ENCODE measurements at regions not wholly inside any gene's neighbourhood (a gene's known extent, or its start where the extent isn't known, plus 50 kb on each side); places are given as distances from the start of the nearest gene placed in this dataset.

GRCh38 chr3:168645180-168645579 is 549.5 kb upstream of the GOLIM4 start:
- no peak for DNase-seq

DNA sequence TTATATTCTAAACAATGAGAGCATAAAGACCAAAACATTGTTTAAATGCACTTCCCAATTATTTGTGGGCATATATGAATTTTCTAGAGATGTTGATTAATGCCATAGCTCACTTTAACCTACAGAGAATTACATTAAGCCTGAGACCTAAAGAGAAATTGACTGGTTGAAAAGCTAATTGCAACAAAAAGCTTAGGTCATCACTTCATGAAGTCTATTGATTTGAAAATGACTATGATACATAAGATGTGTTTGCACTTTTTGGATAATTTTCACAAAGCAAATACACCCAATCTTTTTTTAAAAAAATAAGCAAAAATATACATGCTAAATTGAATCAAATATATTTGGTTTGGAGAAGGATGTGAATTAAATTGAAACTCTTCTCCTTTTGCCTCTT is 532.8 kb upstream of the GOLIM4 start:
- DNase-seq, result no peak

DNA sequence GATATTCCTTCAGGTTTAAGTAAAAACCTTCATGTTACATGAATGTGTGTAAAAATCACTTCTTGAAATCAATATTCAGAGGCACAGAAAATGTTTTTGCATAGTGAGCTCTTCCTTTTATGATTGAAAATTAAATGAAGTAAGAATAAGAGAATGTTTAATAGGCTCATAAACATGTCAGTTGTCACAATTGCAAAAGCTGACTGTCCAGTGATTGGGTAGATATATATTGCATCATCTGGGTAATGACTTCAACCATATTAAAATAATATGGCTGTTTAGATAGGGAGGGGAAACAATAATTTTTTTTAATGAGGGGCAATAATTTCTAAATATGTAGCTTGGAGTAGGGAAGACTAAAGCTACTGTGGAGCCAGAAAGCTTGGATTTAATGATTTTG is 529.8 kb upstream of the GOLIM4 start:
- no peak for DNase-seq

- no peak for DNase-seq
These were observed 529.2 kb upstream of the GOLIM4 start for GRCh38 chr3:168624892-168625448.

GRCh38 chr3:168624195-168624594 is 528.5 kb upstream of the GOLIM4 start:
- no peak for DNase-seq

DNA sequence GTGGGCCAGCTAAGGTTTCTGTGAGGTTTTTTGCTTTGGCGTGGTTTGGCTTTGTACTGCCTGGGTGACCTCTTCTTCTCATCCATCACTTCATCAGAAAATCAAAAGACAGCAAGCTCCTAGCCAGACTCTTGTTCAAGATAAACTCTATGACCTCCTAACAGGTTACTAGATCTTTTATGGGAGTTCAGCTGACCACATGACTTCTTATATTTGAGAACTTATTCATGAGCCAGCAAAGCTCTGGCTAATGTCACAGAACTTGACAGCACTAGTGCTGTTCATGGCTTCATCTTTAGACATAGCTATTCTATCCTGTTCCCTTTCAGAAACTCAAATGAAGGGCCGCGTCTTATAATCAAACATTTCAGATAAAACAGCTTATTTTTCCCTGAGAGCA is 527.1 kb upstream of the GOLIM4 start:
- no peak for DNase-seq

- DNase-seq, result peak; percentile 11
These were observed 525.1 kb upstream of the GOLIM4 start for GRCh38 chr3:168620854-168621253.

GRCh38 chr3:168618827-168619470 is 523.2 kb upstream of the GOLIM4 start:
- DNase-seq, result no peak

DNA sequence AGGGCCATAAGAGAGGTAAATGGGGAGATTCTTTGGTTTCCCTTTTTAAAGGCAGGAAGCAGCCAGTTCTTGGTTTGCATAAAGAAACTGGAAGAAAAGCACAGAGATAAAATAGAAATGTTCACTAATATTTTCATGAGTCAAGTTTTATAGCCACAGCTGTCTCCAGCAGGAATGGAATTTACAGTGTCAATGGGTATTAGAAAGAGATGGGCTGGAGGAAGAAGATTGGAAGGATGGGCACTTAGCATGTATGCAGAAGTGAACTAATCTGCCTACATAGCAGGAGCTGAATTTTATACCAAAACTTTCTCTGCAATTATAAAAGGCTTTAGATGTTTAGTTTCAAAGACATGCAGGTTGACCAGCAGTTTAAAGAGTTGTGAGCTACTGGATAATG is 521.9 kb upstream of the GOLIM4 start:
- no peak for DNase-seq

DNA sequence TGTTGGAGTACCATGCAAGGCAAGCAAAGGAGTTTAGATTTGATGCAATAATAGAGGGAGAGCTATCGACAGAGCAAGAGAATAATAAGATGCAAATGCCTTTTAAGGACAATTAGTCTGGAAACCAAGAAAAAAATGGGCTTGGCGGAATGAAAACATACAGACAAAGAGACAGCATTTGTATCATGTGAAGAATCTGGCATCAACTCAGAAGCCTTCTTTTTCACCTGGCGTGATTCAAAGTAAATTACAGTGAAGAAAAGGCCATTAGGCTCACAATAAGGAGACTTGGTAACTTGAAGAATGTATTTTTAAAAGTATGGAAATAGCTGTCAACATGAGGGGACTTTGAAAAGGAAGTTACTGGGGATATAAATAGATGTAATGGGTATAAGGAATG is 521.2 kb upstream of the GOLIM4 start:
- DNase-seq, result no peak

GRCh38 chr3:168615493-168616020 is 519.8 kb upstream of the GOLIM4 start:
- no peak for DNase-seq

GRCh38 chr3:168613151-168613550 is 517.4 kb upstream of the GOLIM4 start:
- no peak for DNase-seq

DNA sequence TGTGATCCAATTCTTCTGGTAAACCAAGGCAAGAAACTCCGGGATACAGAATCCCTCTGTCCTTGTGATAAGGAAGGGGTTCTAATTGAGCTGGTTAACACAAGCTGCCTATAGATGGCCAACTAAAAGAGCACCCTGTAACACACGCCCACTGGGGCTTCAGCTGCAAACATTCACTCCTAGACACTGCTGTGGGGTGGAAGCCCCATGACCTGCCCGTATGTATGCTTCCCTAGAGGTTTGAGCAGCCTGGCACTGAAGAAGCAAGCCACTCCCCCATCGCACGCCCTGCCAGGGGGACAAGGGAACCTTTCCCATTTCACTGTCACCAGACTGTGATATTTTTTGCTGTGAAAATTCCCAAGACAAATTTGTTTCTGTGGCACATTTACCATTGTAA is 516.9 kb upstream of the GOLIM4 start:
- DNase-seq, result no peak

DNA sequence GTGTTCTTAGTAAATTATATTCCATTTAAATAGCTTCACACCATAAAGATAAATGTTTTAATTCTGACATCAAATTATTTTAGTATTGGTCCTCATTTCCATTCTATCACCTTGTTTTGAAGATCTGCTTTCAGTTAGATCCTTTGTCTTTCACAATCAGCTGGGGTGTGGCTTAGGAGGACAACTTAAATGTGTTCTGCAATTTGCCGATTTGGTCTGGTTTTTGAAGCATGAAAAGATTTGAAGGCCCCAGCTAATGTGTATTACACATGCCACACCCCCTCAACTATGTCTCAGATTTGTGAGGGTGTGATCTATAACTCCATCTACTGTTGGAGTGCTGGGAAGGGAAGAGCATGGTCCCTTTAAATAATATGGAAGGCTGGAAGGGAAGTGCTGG is 516.1 kb upstream of the GOLIM4 start:
- no peak for DNase-seq

GRCh38 chr3:168608926-168609325 is 513.2 kb upstream of the GOLIM4 start:
- DNase-seq, result no peak

- peak; percentile 20 for DNase-seq
These were observed 509.0 kb upstream of the GOLIM4 start for GRCh38 chr3:168604767-168605166.

GRCh38 chr3:168598250-168598649 is 502.5 kb upstream of the GOLIM4 start:
- DNase-seq, result no peak

- DNase-seq, result no peak
These were observed 500.6 kb upstream of the GOLIM4 start for GRCh38 chr3:168596175-168596823.

DNA sequence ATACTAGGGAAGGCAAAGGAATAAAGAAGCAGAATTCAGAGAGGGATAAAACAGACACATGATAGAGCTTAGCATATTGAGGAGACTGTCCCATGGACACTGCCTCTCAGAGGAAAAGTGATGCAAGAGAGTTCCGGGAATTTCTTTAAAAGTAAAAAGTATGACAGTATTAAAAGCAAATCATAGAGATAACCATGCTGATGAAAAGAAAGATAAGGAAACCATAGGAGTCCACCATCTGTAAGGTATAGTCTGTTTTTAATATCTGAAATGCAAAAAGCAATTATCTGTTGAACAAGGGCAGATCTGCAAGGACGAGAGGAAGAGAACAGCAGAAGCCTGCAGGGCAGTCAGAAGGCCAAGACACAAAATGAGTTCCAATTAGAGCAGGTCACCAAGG is 495.9 kb upstream of the GOLIM4 start:
- DNase-seq, result no peak

DNA sequence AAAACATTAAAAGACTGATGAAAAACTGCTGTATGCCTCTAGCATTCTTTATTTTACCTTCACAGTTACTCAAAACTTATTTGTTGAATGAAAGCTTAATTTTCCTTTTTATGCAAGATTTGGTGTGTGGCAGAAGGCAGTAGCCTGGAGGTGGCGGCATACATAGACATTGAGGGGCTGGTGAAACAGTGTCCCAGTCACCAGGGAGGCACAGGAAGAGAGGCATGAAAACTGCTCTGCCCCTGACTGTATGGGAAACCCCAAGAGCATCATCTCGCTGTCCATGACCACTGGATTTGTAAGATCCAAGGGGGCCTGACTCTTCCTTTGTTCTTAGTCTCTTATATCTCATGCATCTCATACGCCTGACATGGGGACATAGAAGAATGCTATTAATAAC is 493.7 kb upstream of the GOLIM4 start:
- DNase-seq, result no peak

DNA sequence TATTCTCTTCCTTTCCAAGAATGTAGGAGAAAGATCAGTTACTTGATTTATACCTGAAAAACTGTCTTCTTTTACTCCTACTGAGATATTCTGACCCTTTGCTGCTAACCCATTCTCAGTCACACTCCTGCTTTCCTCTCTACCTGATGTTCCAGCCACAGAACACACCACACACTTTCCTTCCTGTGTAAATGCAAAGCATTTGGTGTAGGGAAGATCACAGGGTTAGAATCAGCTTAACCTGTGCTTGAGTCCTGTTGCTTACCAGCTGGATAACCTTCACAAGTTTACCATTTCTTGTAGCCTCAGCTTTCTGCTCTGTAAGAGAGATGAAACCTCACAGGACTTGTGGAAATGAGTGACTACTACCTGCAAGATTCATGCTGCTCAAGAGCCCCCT is 489.8 kb upstream of the GOLIM4 start:
- DNase-seq, result no peak

GRCh38 chr3:168583977-168584376 is 488.3 kb upstream of the GOLIM4 start:
- no peak for DNase-seq

DNA sequence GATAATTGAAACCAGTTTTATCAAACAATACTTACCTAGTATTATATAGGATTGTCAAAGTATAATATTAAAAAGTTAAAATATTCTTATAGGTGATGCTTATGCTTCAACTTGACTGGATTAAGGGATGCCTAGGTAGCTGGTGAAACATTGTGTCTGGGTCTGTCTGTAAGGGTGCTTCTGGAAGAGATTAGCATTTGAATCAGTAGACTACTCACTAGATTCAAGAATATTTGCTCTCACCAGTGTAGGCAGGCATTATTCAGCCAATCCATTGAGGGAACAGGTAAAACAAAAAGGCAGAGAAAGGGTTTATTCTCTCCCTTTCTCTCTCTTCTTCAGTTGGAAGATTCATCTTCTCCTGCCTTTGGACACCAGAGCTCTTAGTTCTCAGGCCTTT is 486.8 kb upstream of the GOLIM4 start:
- no peak for DNase-seq

DNA sequence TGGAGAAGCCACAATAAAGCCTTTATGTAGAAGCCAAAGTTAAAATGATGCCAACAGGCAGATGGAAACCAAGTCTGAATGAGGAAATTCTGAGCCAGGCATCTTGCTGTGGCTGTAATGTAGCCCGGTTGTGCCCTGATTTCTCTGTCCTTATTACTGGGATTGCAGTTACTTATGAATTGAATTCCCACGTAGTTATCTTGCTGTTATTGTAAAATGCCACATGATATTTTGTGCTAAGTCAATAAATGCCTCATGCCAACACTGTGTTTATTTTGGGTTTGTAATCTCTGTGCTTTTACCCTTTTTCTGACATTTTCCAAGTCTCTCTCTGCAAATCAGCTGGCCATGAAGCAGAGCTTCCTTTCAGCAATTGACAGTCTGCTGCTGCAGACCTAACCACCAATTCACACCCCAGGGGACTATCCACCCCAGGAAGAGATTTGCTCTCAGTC is 486.1 kb upstream of the GOLIM4 start:
- DNase-seq, result no peak
